ENCODE measurements at regions not wholly inside any gene's neighbourhood (a gene's known extent, or its start where the extent isn't known, plus 50 kb on each side); places are given as distances from the start of the nearest gene placed in this dataset.
A peak's percentile ranks its signal among the peaks of the same experiment; 100 is the strongest.
"Not testable (repeated sequence)": the region's sequence is repeated elsewhere in the genome, so short reads cannot be mapped to it uniquely, and the experiment has no call there.

DNA sequence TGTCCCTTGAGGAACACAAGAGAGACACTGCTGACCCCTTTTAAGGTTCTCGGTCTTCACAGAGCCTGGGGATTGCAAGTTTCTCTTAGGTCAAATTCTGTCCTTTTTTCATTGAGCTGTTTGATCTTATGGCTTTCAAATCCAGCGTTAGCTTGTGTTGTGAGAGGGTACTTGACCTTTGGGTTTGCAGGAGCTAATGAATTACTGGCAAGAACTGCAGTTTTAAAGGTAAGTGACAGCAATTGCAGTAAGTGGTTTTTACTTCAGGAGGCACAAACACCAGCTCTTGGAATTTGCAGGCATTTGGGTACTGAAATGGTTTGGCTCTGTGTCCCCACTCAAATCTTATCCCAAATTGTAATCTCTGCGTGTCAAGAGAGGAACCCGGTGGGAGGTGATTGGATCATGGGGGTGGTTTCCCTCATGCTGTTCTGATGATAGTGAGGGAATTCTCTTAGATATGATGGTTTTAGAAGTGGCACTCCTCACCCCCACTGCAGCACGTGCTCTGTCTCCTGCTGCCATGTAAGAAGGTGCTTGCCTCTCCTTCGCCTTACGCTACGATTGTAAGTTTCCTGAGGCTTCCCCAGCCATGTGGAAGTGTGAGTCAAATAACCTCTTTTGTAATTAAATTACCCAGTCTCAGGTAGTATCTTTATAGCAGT, 134.5 kb upstream of the LYPLAL1 start:
- no peak for DNase-seq (ENCODE audit: low read depth)

DNA sequence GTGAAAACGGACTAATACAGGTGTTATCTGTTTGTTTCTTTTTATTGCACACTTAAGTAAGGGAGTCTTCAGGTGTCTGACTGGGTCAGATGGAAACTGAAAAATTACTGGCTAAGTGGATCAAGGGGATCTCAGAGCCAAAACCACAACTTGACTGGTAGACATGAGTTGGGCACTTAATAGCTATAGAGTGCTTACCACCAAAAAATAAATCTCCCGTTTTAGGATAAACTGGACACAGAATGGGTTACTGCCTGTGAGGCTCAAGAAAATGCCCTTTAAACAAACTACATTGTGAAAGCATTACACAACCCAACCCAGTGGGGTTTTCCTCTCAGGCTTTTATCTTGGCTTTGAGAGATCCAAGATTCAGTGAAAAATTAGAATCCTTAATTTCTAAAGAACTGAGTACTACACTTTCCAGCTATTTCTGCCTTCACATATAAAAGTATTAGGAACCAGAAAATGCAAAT, 134.0 kb upstream of the LYPLAL1 start:
- no peak for DNase-seq (ENCODE audit: low read depth)

DNA sequence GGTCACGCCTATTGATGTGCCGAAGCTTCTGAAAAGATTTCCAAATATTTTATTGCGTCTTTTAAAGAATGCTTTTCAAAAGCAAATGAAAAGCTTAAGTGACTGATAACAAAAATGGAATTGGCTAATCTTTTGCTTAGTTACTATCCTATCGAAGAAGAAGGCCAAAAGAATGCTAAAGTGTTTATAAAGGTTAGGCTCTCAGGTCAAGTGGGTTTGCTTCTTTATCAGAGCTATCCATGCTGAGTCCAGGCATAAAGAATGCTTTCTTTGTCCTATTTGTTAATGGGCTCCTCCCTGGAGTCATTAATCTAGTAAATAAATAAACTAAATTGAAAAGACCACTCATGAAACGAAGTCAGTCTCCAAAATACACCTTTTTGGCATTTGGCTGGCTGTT, 133.4 kb upstream of the LYPLAL1 start:
- DNase-seq (ENCODE audit: low read depth) = no peak

DNA sequence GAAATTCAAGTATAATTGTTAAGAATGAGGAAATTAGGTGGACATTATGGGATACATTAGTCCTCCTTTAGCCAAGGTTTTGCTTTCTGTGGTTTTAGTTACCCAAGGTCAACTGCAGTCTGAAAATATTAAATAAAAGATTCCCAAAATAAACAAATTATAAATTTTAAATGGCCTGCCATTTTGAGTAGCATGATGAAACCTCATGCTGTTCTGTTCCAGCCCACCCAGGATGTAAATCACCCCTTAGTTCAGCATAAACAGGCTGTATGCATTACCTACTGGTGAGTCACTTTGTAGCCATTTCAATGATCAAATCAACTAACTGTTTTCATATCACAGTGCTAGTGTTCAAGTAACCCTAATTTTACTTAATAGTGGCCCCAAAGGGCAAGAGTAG, 132.5 kb upstream of the LYPLAL1 start:
- no peak for DNase-seq (ENCODE audit: low read depth)

DNA sequence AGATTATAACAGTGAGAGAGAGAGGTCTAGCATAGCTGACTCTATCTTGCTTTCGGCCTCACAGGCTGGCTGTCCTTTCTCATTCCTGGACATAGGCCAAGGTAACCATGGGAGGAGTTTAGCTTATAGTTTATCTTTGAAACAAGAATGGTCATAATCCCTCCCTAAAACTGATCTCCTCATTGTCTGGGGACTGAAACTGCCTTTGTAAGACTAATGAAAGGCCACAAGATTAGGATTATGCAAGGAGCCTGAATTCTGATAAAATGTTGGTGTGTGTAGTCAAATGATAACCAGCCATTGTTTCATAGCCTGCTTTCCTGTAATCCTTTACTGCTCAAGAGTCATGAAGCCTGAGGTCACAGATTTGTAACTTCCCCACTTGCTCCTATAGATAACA, 131.9 kb upstream of the LYPLAL1 start:
- DNase-seq (ENCODE audit: low read depth) = no peak

DNA sequence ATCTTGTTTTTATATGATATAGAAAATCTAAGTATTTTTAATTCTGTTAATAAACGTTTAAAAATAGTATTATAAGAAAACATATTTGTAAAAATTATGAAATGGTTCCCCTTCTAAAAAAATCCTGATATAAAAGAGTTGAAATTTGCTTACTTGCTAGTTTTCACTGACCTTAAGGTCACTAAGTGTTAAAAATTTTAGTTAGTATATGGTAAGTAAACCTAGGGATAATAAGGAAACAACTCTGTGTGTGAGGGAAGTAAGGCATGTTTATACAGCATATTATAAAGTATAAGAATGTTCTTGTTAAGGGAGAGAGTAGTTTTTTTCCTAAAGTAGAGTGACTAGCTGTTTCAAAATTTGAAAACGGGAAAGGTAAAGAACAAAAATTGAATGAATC, 130.9 kb upstream of the LYPLAL1 start:
- DNase-seq (ENCODE audit: low read depth) = no peak

DNA sequence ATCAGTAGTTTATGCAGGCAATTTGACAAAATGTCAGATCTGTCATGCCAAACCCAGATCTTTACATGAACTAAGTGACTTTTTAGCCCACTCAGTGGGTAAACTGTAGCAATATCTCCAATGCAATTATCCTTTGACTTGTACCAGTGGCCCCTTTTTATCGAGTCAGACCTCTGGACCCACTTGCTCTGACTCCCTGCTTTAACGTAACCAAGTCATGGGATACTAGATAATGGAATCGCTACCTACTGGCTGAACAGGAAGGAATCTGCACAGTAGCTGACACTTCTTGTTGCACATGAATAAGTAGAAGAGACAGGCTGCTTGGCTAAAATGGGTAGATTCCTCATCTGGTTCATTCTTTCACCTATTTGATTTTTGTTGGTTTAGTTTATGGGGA, 128.4 kb upstream of the LYPLAL1 start:
- DNase-seq (ENCODE audit: low read depth) = no peak

DNA sequence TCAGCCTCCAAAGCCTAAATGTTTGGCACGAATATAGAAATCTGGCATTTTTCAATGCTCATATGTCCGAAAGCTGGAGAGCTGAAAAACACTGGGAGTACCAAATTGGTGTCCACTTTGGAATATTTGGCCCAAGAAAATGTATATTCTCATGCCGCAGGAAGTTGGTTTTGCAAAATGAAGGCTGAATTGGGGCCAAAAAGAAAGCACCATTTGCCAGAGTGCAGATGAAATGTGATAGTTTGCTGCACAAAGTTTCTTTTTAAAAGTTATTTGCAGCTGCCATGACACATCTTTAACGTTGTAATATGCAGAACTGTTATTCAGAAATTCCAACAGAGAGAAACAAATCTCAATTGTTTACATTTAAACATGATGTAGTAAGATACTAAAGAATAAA, 124.2 kb upstream of the LYPLAL1 start:
- DNase-seq (ENCODE audit: low read depth) = peak; percentile 33

DNA sequence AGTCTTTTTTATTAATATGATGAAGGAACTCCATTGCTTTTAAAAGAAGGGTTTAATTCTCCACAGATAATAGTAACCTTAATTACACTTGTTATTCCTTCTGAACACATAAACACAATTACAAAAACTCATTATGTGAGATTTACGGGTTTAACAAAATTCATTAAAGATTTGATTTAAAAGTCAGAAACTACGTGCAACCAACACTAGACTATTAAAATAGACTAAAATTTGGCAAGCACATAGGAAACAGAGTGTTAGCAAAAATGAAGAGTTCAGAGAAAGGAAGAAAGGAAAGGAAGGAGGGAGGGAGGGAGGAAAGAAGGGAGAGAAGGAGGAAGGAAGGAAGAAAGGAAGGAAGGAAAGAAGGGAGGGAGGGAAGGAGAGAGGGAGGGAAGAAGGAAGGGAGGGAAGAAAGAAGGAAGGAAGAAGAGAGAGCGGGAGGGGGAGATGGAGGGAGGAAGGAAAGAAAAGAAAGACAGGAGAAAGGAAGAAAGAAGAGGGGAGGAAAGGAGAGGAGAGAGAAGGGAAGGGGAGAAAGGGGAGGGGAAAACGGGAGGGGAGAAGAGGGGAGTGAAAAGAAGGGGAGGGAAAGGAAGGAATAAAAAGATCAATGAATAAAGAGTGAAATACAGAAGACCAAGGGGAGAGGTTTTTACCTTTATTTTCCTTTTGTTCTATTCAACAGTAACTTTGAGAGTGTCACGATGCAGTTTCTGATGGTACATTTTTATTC, 123.4 kb upstream of the LYPLAL1 start:
- no peak for DNase-seq (ENCODE audit: low read depth)

DNA sequence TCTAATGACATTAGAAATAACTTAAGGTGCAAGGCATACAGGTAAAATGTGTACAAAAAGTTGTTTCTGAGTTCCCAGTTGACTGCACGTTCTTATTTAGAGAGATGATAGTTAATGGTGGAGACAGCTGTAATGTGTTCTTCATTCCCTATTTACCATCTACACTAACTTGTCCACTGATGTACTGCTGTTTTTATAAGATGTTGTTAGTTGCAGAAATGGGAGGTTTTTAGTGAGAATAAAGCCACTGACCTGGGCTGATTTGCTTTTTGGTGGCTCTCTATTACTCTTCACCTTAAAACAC, 122.9 kb upstream of the LYPLAL1 start:
- no peak for DNase-seq (ENCODE audit: low read depth)

DNA sequence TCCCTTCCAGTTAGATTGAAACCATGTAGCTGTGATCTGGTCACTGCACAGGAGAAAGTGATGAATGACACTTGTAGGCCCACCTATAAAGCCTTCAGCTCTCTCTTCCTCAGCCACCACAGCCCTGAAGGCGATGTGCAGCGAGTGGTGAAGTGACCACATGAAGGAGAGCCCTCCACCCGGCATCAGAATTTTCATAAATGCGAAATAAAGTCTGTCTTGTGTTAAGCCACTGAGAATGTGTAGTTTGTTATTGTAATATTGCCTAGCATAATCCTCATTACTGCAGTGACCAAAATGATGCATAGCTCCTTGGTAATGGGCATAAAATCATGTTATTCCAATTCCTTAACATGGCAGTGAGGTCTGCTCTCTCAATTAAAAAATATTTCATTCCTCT, 122.1 kb upstream of the LYPLAL1 start:
- no peak for DNase-seq (ENCODE audit: low read depth)

DNA sequence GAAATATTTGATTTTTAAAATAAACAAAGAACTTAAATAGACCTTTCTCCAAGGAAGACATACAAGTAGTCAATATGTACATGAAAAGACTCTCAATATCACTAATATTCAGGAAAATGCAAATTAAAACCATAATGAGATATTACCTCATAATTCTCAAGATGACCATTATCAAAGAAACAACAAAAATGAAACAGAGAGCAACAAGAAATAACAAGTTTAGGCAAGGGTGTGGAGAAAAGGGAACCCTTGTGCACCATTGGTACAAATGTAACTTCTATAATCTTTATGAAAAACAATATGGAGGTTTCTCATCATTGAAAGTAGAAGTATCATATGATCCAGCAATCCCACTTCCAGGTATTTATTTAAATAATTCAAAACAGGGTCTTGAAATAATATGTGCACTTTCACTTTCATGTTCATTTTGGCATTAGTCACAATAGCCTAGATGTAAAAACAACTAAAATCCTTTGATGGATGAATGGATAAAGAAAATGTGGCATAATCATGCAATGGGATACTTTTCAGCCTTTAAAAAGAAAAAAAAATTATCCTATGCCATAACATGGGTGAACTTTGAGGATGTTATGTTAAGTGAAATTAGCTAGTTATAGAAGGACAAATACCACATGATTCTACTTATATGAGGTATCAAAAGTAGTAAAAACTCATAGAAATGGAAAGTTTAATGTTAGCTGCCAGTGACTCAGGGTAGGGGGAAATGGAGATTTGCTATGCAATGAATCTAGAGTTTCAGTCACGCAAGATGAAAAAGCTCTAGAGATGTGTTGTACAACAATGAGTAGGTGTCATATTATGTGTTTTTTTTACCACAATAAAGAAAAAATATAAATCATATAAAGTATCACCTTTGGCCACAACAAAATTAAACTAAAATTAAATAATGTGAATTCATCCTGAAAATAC, 114.5 kb upstream of the LYPLAL1 start:
- DNase-seq (ENCODE audit: low read depth) = no peak

DNA sequence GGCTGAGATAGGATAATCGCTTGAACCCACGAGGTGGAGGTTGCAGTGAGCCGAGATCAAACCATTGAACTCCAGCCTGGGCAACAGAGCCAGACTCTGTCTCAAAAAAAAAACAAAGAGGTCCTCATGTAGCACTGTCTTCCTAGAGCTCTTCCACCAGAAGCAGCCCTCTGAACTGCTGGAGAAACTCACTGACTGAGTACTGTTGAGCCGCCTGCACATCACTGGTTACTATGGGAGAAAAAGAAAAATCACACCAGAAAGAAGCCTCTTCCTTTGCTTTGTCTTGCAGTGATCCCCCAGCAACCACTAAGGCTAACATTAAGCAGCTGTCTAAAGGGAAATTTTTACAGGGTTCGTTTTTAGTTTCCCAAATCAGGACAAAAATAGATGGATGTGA, 112.9 kb upstream of the LYPLAL1 start:
- DNase-seq (ENCODE audit: low read depth) = no peak

DNA sequence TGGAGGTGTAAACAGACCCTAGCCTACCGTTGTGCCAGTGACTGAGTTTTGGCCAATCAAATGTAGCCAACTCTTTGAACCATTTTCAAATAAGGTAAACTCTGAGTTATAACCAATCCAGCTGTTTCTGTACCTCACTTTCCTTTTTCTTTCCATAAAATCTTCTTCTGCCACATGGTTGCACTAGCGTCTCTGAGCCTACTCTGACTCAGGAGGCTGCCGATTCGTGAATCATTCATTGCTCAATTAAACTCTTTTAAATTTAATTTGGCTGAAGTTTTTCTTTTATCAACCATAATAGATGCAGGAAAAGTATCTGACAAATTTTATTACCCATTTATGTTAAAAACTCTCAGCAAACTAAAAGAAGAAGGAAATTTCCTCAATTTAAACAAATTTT, 111.5 kb upstream of the LYPLAL1 start:
- DNase-seq (ENCODE audit: low read depth) = no peak

DNA sequence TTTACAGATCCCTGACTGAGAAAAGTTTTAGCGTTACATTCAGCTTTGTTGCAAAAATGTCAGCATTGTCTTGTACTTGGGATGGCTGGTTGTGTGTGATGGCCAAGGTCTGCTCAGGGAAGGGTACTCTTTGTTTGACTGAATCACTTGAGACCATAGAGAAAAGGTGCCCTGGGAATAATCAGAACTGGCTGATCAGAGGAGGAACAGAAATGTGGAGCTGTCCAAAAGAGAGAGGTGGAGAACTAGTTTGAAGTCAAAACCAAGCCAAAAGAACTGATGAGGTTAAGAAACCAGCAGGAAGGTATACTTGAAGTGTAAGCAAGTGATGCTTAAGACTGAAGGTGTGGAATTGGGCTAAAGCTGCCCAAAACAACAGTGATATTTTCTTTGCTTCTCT, 107.6 kb upstream of the LYPLAL1 start:
- DNase-seq (ENCODE audit: low read depth) = no peak

DNA sequence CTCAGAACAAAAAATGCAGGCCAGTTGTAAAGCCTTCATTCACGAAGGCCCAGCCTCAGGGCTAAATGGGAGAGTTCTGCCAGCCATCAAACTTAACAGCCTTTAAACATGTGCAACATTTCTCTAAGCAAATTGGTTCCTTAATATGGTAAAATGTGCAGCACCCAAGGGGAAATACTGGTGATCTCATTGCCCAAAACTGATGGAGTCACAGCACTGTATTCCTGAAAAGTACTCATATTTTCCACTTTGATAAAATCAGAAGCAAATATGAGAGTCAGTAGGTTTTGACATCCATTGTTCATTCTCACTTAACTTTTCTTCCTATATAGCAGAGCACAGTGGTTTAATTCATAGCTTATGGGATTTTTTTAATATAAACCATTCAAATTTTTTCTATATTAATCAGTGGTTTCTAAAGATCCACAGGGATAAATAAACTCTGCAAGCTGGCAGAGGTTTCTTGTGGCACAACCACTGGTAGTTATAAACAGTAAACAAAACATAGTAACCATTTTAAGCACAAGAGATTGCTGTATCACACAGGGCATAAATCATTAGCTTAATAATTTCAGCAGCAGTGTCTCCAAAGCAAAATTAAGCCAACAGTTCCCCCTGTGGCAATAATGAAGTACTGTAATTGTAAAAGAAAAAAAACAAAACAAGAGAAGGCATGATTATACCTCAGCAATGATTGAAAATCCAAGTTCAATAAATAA, 106.9 kb upstream of the LYPLAL1 start:
- DNase-seq (ENCODE audit: low read depth) = peak; percentile 77

DNA sequence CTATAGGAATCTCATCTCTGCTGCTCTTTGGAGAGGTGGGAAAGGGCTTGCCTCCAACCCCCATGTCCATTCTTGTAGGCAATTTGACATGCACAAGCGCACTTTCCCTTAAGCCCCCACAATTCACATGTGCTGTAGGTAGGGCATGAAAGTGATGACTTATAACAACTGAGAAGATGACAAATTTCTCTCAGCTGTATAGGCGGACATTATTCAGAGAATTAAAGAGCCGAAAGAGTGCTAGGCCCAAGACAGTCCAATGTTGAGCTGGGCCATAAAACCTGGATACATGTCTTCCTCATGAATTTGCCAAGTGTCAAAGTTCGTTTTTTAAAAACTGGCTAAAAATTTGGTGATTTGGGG, 106.3 kb upstream of the LYPLAL1 start:
- no peak for DNase-seq (ENCODE audit: low read depth)

DNA sequence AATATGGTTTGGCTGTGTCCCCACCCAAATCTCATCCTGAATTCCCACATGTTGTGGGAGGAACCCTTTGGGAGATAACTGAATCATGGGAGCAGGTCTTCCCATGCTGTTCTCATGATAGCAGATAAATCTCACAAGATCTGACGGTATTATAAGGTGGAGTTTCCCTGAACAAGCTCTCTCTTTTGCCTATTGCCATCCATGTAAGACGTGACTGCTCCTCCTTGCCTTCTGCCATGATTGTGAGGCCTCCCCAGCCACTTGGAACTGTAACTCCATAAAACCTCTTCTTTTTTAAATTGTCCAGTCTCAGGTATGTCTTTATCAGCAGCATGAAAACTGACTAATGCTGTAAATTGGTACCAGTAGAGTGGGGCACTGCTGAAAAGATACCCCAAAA, 103.3 kb upstream of the LYPLAL1 start:
- not testable (repeated sequence) for DNase-seq (ENCODE audit: low read depth)

DNA sequence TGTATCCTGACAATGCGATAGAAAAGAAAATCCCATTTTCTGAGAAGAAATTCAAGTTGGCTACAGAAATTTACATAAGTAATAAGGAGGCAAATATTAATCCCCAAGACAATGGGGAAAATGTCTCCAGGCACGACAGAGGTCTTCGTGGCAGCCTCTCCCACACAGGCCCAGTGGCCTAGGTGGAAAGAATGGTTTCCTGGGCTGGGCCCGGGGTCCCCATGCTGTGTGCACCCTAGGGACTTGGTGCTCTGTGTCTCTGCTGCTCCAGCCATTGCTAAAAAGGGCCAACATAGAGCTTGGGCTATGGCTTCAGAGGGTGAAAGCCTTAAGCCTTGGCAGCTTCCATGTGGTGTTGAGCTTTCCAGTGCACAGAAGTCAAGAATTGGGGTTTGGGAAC, 102.5 kb upstream of the LYPLAL1 start:
- no peak for DNase-seq (ENCODE audit: low read depth)

DNA sequence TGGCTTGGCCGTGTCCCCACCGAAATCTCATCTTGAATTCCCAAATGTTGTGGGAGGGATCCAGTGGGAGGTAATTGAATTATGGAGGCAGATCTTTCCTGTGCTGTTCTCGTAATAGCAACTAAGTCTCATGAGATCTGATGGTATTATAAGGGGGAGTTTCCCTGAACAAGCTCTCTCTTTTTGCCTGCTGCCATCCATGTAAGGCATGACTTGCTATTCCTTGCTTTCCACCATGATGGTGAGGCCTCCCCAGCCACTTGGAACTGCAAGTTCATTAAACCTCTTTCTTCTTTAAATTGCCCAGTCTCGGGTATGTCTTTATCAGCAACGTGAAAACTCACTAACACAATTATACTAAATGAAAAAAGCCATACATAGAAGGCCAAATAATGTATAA, 101.3 kb upstream of the LYPLAL1 start:
- no peak for DNase-seq (ENCODE audit: low read depth)

DNA sequence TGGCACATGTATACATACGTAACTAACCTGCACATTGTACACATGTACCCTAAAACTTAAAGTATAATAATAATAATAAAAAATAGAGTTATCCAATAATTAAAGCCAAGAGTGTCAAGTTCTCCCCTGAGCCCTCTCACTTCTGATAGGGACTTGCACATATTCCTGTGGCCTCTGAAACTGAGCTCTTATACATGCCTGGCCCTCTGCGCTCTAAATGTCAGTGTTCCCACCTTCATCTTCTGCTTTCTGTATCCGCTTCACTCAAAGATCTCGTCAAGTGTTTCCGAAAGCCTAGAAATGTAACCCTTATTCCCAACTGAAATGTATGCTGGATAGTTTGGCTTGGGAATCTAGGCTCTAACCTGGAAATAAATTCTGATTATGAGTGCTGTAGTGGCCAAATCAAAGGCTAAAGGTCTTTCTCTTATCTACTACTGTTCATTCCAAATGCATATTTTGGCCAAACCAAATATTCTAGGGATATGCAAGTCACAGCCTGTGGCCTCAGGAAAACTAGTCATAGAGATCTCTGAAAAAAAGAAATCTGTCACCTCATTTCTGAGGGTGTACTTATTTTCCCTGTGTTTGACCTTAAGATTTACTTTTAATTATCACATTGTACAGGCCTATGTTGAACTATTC, 99.5 kb upstream of the LYPLAL1 start:
- DNase-seq (ENCODE audit: low read depth) = no peak
